H9 (cell line): ENCODE measurements at regions not wholly inside any gene's neighbourhood (a gene's known extent, or its start where the extent isn't known, plus 50 kb on each side); places are given as distances from the start of the nearest gene placed in this dataset.

Source experiments
- DNase-seq: peaks from one replicate; pipeline ENCODE4 v3.0.0-alpha.2; 2017
- H2AFZ ChIP-seq: one replicate; pipeline ENCODE4 v1.6.1; 2013; ENCODE audit warnings: mild to moderate bottlenecking, low read length, control low read depth, moderate library complexity
- H2AK5ac ChIP-seq: 2 replicates; pipeline ENCODE4 v1.6.1; 2013; ENCODE audit warnings: low read length, control low read depth, mixed read lengths; ENCODE audit not compliant: insufficient read length
- H2BK120ac ChIP-seq: one replicate; pipeline ENCODE4 v1.6.1; 2013; ENCODE audit warnings: low read depth, mild to moderate bottlenecking, low read length, control low read depth, inconsistent platforms; ENCODE audit not compliant: poor library complexity, severe bottlenecking
- H2BK12ac ChIP-seq: 2 replicates; pipeline ENCODE4 v1.6.1; 2013; ENCODE audit warnings: low read length, control low read depth, mixed read lengths, low read depth; ENCODE audit not compliant: insufficient read length
- H2BK15ac ChIP-seq: 2 replicates; pipeline ENCODE4 v1.6.1; 2013; ENCODE audit warnings: low read depth, low read length, control low read depth
- H2BK20ac ChIP-seq: one replicate; pipeline ENCODE4 v1.6.1; 2013; ENCODE audit warnings: low read depth, mild to moderate bottlenecking, low read length, control low read depth, inconsistent platforms; ENCODE audit not compliant: poor library complexity, severe bottlenecking
- H2BK5ac ChIP-seq: 2 replicates; pipeline ENCODE4 v1.6.1; 2013; ENCODE audit warnings: low read length, control low read depth, mixed read lengths; ENCODE audit not compliant: insufficient read length
- H3K14ac ChIP-seq: 2 replicates; pipeline ENCODE4 v1.6.1; 2013; ENCODE audit warnings: low read length, control low read depth; ENCODE audit not compliant: insufficient read depth
- H3K18ac ChIP-seq: 2 replicates; pipeline ENCODE4 v1.6.1; 2013; ENCODE audit warnings: low read depth, mild to moderate bottlenecking, mixed read lengths, low read length, control low read depth; ENCODE audit not compliant: insufficient read length
- H3K23ac ChIP-seq: 2 replicates; pipeline ENCODE4 v1.6.1; 2013; ENCODE audit warnings: low read length, control low read depth, mixed read lengths, low read depth; ENCODE audit not compliant: insufficient read length
- H3K23me2 ChIP-seq: 2 replicates; pipeline ENCODE4 v1.6.1; 2013; ENCODE audit warnings: low read depth, mild to moderate bottlenecking, mixed read lengths, low read length, control low read depth; ENCODE audit not compliant: insufficient read length, poor library complexity, severe bottlenecking
- H3K27ac ChIP-seq: 2 replicates; pipeline ENCODE4 v1.5.1; 2013; ENCODE audit warnings: low read length, control low read depth, mixed read lengths, low read depth; ENCODE audit not compliant: insufficient read length
- H3K27me3 ChIP-seq: 2 replicates; pipeline ENCODE4 v1.6.1; 2013; ENCODE audit warnings: low read length, control low read depth, inconsistent platforms; ENCODE audit not compliant: insufficient read depth
- H3K4ac ChIP-seq: 2 replicates; pipeline ENCODE4 v1.6.1; 2013; ENCODE audit warnings: low read depth, mild to moderate bottlenecking, control low read depth, inconsistent platforms, low read length, moderate library complexity
- H3K4me1 ChIP-seq: 2 replicates; pipeline ENCODE4 v1.6.1; 2013; ENCODE audit warnings: low read length, control low read depth, inconsistent platforms; ENCODE audit not compliant: insufficient read depth
- H3K4me2 ChIP-seq: 2 replicates; pipeline ENCODE4 v1.6.1; 2013; ENCODE audit warnings: low read length, control low read depth, mixed read lengths; ENCODE audit not compliant: insufficient read length, insufficient read depth
- H3K56ac ChIP-seq: 2 replicates; pipeline ENCODE4 v1.6.1; 2013; ENCODE audit warnings: low read depth, mild to moderate bottlenecking, mixed read lengths, low read length, control low read depth; ENCODE audit not compliant: insufficient read length
- H3K79me1 ChIP-seq: 2 replicates; pipeline ENCODE4 v1.6.1; 2013; ENCODE audit warnings: low read depth, mild to moderate bottlenecking, moderate library complexity, low read length, control low read depth, inconsistent platforms; ENCODE audit not compliant: insufficient read depth, poor library complexity, severe bottlenecking
- H3K79me2 ChIP-seq: 2 replicates; pipeline ENCODE4 v1.6.1; 2013; ENCODE audit warnings: low read length, control low read depth, inconsistent platforms; ENCODE audit not compliant: insufficient read depth
- H3K9ac ChIP-seq: 2 replicates; pipeline ENCODE4 v1.6.1; 2013; ENCODE audit warnings: low read length, control low read depth, mixed read lengths; ENCODE audit not compliant: insufficient read length; ENCODE audit errors: extremely low read depth
- H3K9me3 ChIP-seq: one replicate; pipeline ENCODE4 v1.6.1; 2013; ENCODE audit warnings: low read depth, low read length, inconsistent platforms; ENCODE audit not compliant: control insufficient read depth
- H3T11ph ChIP-seq: one replicate; pipeline ENCODE4 v1.6.1; 2013; ENCODE audit warnings: mild to moderate bottlenecking, low read length, control low read depth, inconsistent platforms
- H4K20me1 ChIP-seq: one replicate; pipeline ENCODE4 v1.6.1; 2013; ENCODE audit not compliant: control insufficient read depth, insufficient read length, insufficient read depth
- H4K5ac ChIP-seq: 2 replicates; pipeline ENCODE4 v1.6.1; 2013; ENCODE audit warnings: low read depth, mild to moderate bottlenecking, mixed read lengths, low read length, control low read depth; ENCODE audit not compliant: insufficient read length
- H4K8ac ChIP-seq: replicated peaks from 2 replicates; pipeline ENCODE4 v1.6.1; 2013; ENCODE audit warnings: low read length, control low read depth, mixed read lengths, low read depth; ENCODE audit not compliant: insufficient read length
- H4K91ac ChIP-seq: 2 replicates; pipeline ENCODE4 v1.6.1; 2013; ENCODE audit warnings: low read depth, mild to moderate bottlenecking, moderate library complexity, mixed read lengths, low read length, control low read depth; ENCODE audit not compliant: insufficient read length
- H3K27ac Mint-ChIP-seq, 3 experiments: 2 replicates in 2 of 3; 3 replicates in 1 of 3; pipeline ENCODE4 v1.8.0; 2020 to 2021; ENCODE audit warnings: mixed read lengths in 3 of 3, mild to moderate bottlenecking in 1 of 3, moderate library complexity in 1 of 3
- H3K27me3 Mint-ChIP-seq: 2 replicates; pipeline ENCODE4 v1.8.0; 2021; ENCODE audit warnings: low read depth, mild to moderate bottlenecking, moderate library complexity, mixed read lengths
- H3K36me3 Mint-ChIP-seq, 3 experiments: 2 replicates in 2 of 3; 3 replicates in 1 of 3; pipeline ENCODE4 v1.8.0; 2020 to 2021; ENCODE audit warnings: low read depth in 3 of 3, mixed read lengths in 3 of 3; ENCODE audit not compliant: insufficient read depth in 1 of 3
- H3K4me1 Mint-ChIP-seq, 2 experiments: 2 replicates each; pipeline ENCODE4 v1.8.0; 2020; ENCODE audit warnings: mixed read lengths in 2 of 2
- H3K4me3 Mint-ChIP-seq, 2 experiments: 2 replicates in 1 of 2; 3 replicates in 1 of 2; pipeline ENCODE4 v1.8.0; 2020 to 2021; ENCODE audit warnings: mild to moderate bottlenecking in 2 of 2, mixed read lengths in 2 of 2, moderate library complexity in 1 of 2
- H3K9me3 Mint-ChIP-seq, 2 experiments: 2 replicates in 1 of 2; 3 replicates in 1 of 2; pipeline ENCODE4 v1.8.0; 2020; ENCODE audit warnings: mild to moderate bottlenecking in 2 of 2, mixed read lengths in 2 of 2, moderate library complexity in 1 of 2
- WGBS: extraction: QIAGEN DNeasy Blood & Tissue Kit; methylation state at CpG from one replicate; pipeline ENCODE4 v1.1.7; 2013; ENCODE audit warnings: missing lambda C conversion rate, low lambda C conversion rate, mixed read lengths; ENCODE audit not compliant: insufficient read length; ENCODE audit errors: extremely low coverage; 5-methylcytosine and 5-hydroxymethylcytosine counted together
- TF ChIP-seq, protein P1 (sequence below): fragments of 200-600 bp; sonication (generic); conservative IDR thresholded peaks from 3 replicates; pipeline ENCODE4 v1.8.0; 2021; ENCODE audit warnings: antibody characterized with exemption, mild to moderate bottlenecking

DNA sequence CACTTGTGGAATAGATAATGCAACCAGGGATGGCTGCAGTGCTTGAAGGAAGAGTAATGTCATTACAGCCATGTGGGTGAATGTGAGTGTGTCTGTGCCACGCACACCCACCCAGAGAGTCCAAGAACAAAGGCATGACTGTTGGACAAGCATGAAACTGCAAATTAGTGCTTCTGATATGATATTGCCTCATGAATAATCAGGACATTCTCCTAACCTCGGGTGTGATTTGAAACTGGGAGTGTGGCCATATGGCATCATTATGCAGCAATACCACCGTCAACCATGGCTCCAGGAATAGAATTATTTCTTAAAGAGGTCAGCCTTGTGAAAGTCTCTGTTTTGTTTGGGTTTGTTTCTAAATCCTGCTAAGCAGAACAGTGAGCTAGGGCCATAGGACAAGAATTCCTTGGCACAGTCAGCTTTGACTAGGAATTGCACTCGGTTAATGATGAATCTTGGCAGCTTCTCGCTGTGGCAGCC, 678.0 kb upstream of the RAB6C start:
- Histone ChIP-seq H3K23ac (no peak overlapping the region), H3K4me2 (no peak overlapping the region), H3K27ac (no peak overlapping the region), H3K4me1 (no peaks in the 10 kb centered on the region), H4K8ac (no peak overlapping the region), H2BK20ac (no peak overlapping the region), H4K5ac (no peak overlapping the region), H2AK5ac (no peak overlapping the region), H2BK120ac (no peak overlapping the region), H3K79me2 (no peaks in the 10 kb centered on the region), H3K18ac (no peak overlapping the region), H3K14ac (no peak overlapping the region; the same call in 1 of the 2 replicates), H3K9ac (no peak overlapping the region), H2BK5ac (no peak overlapping the region), H3K79me1 (no peaks in the 10 kb centered on the region), H4K91ac (no peak overlapping the region), H3K4ac (no peak overlapping the region), H3T11ph (no peak overlapping the region), H4K20me1 (no peaks in the 10 kb centered on the region), H2BK12ac (no peak overlapping the region), H2AFZ (no peak overlapping the region), H3K23me2 (no peaks in the 10 kb centered on the region), H2BK15ac (no peak overlapping the region), H3K9me3 (no peaks in the 10 kb centered on the region), H3K56ac (no peak overlapping the region), H3K27me3 (no peaks in the 10 kb centered on the region)
- no CpG with 5 or more reads among the region's 5 CpGs for WGBS
- no peaks in the 10 kb centered on the region; a peak in 1 of 7 replicates for H3K36me3 Mint-ChIP-seq
- TF ChIP-seq, protein P1, sequence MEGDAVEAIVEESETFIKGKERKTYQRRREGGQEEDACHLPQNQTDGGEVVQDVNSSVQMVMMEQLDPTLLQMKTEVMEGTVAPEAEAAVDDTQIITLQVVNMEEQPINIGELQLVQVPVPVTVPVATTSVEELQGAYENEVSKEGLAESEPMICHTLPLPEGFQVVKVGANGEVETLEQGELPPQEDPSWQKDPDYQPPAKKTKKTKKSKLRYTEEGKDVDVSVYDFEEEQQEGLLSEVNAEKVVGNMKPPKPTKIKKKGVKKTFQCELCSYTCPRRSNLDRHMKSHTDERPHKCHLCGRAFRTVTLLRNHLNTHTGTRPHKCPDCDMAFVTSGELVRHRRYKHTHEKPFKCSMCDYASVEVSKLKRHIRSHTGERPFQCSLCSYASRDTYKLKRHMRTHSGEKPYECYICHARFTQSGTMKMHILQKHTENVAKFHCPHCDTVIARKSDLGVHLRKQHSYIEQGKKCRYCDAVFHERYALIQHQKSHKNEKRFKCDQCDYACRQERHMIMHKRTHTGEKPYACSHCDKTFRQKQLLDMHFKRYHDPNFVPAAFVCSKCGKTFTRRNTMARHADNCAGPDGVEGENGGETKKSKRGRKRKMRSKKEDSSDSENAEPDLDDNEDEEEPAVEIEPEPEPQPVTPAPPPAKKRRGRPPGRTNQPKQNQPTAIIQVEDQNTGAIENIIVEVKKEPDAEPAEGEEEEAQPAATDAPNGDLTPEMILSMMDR: no peak
- no peak overlapping the region for H3K4me3 Mint-ChIP-seq
- peaks cover 8 to 13% of the 10 kb centered on the region in 2 experiments for H3K4me1 Mint-ChIP-seq
- DNase-seq: no peak
- no peak overlapping the region for H3K27ac Mint-ChIP-seq
- H3K9me3 Mint-ChIP-seq: no peaks in the 10 kb centered on the region
- H3K27me3 Mint-ChIP-seq: peaks cover 2% of the 10 kb centered on the region; the same call in 1 of the 2 replicates
